ENCODE measurements at regions not wholly inside any gene's neighbourhood (a gene's known extent, or its start where the extent isn't known, plus 50 kb on each side); places are given as distances from the start of the nearest gene placed in this dataset.

GRCh38 chr17:36728030-36728991 is 126.9 kb downstream of the MRM1 start:
- FAIRE-seq: no peak
- no peak for DNase-seq (ENCODE audit: low spot score)

GRCh38 chr17:36730095-36730808 is 128.9 kb downstream of the MRM1 start:
- no peak for FAIRE-seq
- DNase-seq (ENCODE audit: low spot score): no peak

- no peak for FAIRE-seq
- no peak for DNase-seq (ENCODE audit: low spot score)
These were observed 129.6 kb downstream of the MRM1 start for GRCh38 chr17:36730857-36731490.

- no peak for FAIRE-seq
These were observed 130.4 kb downstream of the MRM1 start for GRCh38 chr17:36731811-36732210.

GRCh38 chr17:36732351-36732750 is 131.0 kb downstream of the MRM1 start:
- no peak for FAIRE-seq
- no peak for DNase-seq (ENCODE audit: low spot score)

More at GRCh38 chr17:36731811-36732210, 130.4 kb downstream of the MRM1 start:
- no peak for DNase-seq (ENCODE audit: low spot score)

GRCh38 chr17:36736201-36737156 is 135.1 kb downstream of the MRM1 start:
- no peak for FAIRE-seq
- no peak for DNase-seq (ENCODE audit: low spot score)

GRCh38 chr17:36739208-36739607 is 137.8 kb downstream of the MRM1 start:
- no peak for FAIRE-seq

GRCh38 chr17:36740157-36740556 is 138.8 kb downstream of the MRM1 start:
- FAIRE-seq (no peak), DNase-seq (ENCODE audit: low spot score) (no peak)

More at GRCh38 chr17:36739208-36739607, 137.8 kb downstream of the MRM1 start:
- no peak for DNase-seq (ENCODE audit: low spot score)

- FAIRE-seq: no peak
- DNase-seq (ENCODE audit: low spot score): no peak
These were observed 139.9 kb downstream of the MRM1 start for GRCh38 chr17:36741019-36741902.

- FAIRE-seq (no peak), DNase-seq (ENCODE audit: low spot score) (no peak)
These were observed 141.1 kb downstream of the MRM1 start for GRCh38 chr17:36742267-36743000.

- no peak for FAIRE-seq
- DNase-seq (ENCODE audit: low spot score): peak; percentile 23
These were observed 141.7 kb downstream of the MRM1 start for GRCh38 chr17:36743130-36743529.

- DNase-seq (ENCODE audit: low spot score) (no peak), FAIRE-seq (no peak)
These were observed 145.1 kb downstream of the MRM1 start for GRCh38 chr17:36746381-36747053.

GRCh38 chr17:36747861-36748260 is 146.5 kb downstream of the MRM1 start:
- DNase-seq (ENCODE audit: low spot score) (no peak), FAIRE-seq (no peak)

- FAIRE-seq (no peak), DNase-seq (ENCODE audit: low spot score) (no peak)
These were observed 146.9 kb downstream of the MRM1 start for GRCh38 chr17:36748272-36748671.

- FAIRE-seq: no peak
These were observed 148.1 kb downstream of the MRM1 start for GRCh38 chr17:36749493-36749892.

GRCh38 chr17:36750316-36750885 is 149.0 kb downstream of the MRM1 start:
- DNase-seq (ENCODE audit: low spot score) (no peak), FAIRE-seq (no peak)

More at GRCh38 chr17:36749493-36749892, 148.1 kb downstream of the MRM1 start:
- no peak for DNase-seq (ENCODE audit: low spot score)

GRCh38 chr17:36752096-36752888 is 150.9 kb downstream of the MRM1 start:
- no peak for DNase-seq (ENCODE audit: low spot score)
- no peak for FAIRE-seq
